ENCODE measurements at regions not wholly inside any gene's neighbourhood (a gene's known extent, or its start where the extent isn't known, plus 50 kb on each side); places are given as distances from the start of the nearest gene placed in this dataset.

GRCh38 chr11:70570693-70571395, 172.5 kb downstream of the CTTN start:
- no peak for TF ChIP-seq YY1 (IDR thresholded peaks at IDR 0.05)
- no peak for TF ChIP-seq CTCF (IDR thresholded peaks at IDR 0.05; ENCODE audit: low read depth, low read length, missing input control)
- TF ChIP-seq TAF1 (conservative IDR thresholded peaks at IDR 0.05): no peak
- no peak for TF ChIP-seq FOXA1 (IDR thresholded peaks at IDR 0.05)

All from liver (tissue), 3 donors.